HepG2 (cell line): ENCODE measurements at regions not wholly inside any gene's neighbourhood (a gene's known extent, or its start where the extent isn't known, plus 50 kb on each side); places are given as distances from the start of the nearest gene placed in this dataset.
"Not testable (repeated sequence)": the region's sequence is repeated elsewhere in the genome, so short reads cannot be mapped to it uniquely, and the experiment has no call there.

Experiments used
- CHD2 ChIP-seq: IDR thresholded peaks from 2 replicates; pipeline ENCODE4 v1.6.1; 2011; ENCODE audit warnings: low read depth, low read length, improper control_type of control experiment
- HNRNPK ChIP-seq: fragments of 200-400 bp; formaldehyde crosslinking; IDR thresholded peaks from 2 replicates; pipeline ENCODE4 v1.6.1; 2018; ENCODE audit warnings: low read length, low read depth, moderate library complexity, mild to moderate bottlenecking; ENCODE audit not compliant: poor library complexity, severe bottlenecking
- TF ChIP-seq, protein P1 (sequence below): sonication (generic); formaldehyde crosslinking; IDR thresholded peaks from 2 replicates; pipeline ENCODE4 v1.8.0; 2022; ENCODE audit warnings: mild to moderate bottlenecking, missing genetic modification reagents

DNA sequence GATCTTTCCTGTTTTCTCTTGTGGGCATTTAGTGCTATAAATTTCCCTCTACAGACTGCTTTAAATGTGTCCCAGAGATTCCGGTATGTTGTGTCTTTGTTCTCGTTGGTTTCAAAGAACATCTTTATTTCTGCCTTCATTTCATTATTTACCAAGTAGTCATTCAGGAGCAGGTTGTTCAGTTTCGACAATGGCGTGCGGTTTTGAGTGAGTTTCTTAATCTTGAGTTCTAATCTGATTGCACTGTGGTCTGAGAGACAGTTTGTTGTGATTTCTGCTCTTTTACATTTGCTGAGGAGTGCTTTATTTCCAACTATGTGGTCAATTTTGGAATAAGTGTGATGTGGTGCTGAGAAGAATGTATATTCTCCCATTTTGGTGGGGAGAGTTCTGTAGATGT, 535.7 kb upstream of the RGMB start:
- TF ChIP-seq HNRNPK, CHD2: not testable (repeated sequence)
- TF ChIP-seq, protein P1, sequence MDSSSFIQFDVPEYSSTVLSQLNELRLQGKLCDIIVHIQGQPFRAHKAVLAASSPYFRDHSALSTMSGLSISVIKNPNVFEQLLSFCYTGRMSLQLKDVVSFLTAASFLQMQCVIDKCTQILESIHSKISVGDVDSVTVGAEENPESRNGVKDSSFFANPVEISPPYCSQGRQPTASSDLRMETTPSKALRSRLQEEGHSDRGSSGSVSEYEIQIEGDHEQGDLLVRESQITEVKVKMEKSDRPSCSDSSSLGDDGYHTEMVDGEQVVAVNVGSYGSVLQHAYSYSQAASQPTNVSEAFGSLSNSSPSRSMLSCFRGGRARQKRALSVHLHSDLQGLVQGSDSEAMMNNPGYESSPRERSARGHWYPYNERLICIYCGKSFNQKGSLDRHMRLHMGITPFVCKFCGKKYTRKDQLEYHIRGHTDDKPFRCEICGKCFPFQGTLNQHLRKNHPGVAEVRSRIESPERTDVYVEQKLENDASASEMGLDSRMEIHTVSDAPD = not testable (repeated sequence)
